GM03348 (cell line): ENCODE measurements at regions not wholly inside any gene's neighbourhood (a gene's known extent, or its start where the extent isn't known, plus 50 kb on each side); places are given as distances from the start of the nearest gene placed in this dataset.

Experiments used
- DNase-seq: peaks from one replicate; pipeline ENCODE4 v3.0.0; 2012; ENCODE audit warnings: low spot score

- DNase-seq: no peak
Observed at GRCh38 chr3:116929505-116930222, 220.1 kb downstream of the TUSC7 start.

GRCh38 chr3:116930786-116931185 is 221.2 kb downstream of the TUSC7 start:
- DNase-seq: no peak

- no peak for DNase-seq
Observed at GRCh38 chr3:116939091-116939490, 229.5 kb downstream of the TUSC7 start.

GRCh38 chr3:116939550-116939949 is 230.0 kb downstream of the TUSC7 start:
- no peak for DNase-seq

GRCh38 chr3:116940719-116941118 is 231.1 kb downstream of the TUSC7 start:
- DNase-seq: no peak

- no peak for DNase-seq
Observed at GRCh38 chr3:116946376-116946775, 236.8 kb downstream of the TUSC7 start.

- DNase-seq: no peak
Observed at GRCh38 chr3:116947148-116947547, 237.6 kb downstream of the TUSC7 start.

- DNase-seq: no peak
Observed at GRCh38 chr3:116947809-116948208, 238.2 kb downstream of the TUSC7 start.

- no peak for DNase-seq
Observed at GRCh38 chr3:116950301-116951055, 240.9 kb downstream of the TUSC7 start.

- no peak for DNase-seq
Observed at GRCh38 chr3:116951610-116952009, 242.0 kb downstream of the TUSC7 start.

- DNase-seq: no peak
Observed at GRCh38 chr3:116958291-116958690, 248.7 kb downstream of the TUSC7 start.

- no peak for DNase-seq
Observed at GRCh38 chr3:116961106-116961505, 251.5 kb downstream of the TUSC7 start.

- DNase-seq: no peak
Observed at GRCh38 chr3:116963802-116964201, 254.2 kb downstream of the TUSC7 start.

- no peak for DNase-seq
Observed at GRCh38 chr3:116966649-116967048, 257.1 kb downstream of the TUSC7 start.

GRCh38 chr3:116969135-116969534 is 259.6 kb downstream of the TUSC7 start:
- no peak for DNase-seq

- DNase-seq: no peak
Observed at GRCh38 chr3:116969646-116970045, 260.1 kb downstream of the TUSC7 start.

GRCh38 chr3:116971531-116971930 is 262.0 kb downstream of the TUSC7 start:
- DNase-seq: no peak

- DNase-seq: no peak
Observed at GRCh38 chr3:116974702-116975101, 265.1 kb downstream of the TUSC7 start.

GRCh38 chr3:116977441-116977840 is 267.9 kb downstream of the TUSC7 start:
- no peak for DNase-seq

GRCh38 chr3:116980099-116980498 is 270.5 kb downstream of the TUSC7 start:
- DNase-seq: no peak

GRCh38 chr3:116981089-116981488 is 271.5 kb downstream of the TUSC7 start:
- no peak for DNase-seq

GRCh38 chr3:116984301-116984700 is 274.7 kb downstream of the TUSC7 start:
- no peak for DNase-seq

GRCh38 chr3:116994351-116994879 is 284.8 kb downstream of the TUSC7 start:
- DNase-seq: no peak
